ENCODE measurements at regions not wholly inside any gene's neighbourhood (a gene's known extent, or its start where the extent isn't known, plus 50 kb on each side); places are given as distances from the start of the nearest gene placed in this dataset.

GRCh38 chr2:146503366-146503765, 1341.5 kb upstream of the ACVR2A start:
- no peak for DNase-seq (ENCODE audit: low spot score)

- DNase-seq (ENCODE audit: low spot score) = no peak
Measured at GRCh38 chr2:146496248-146496647, 1348.6 kb upstream of the ACVR2A start.

- DNase-seq (ENCODE audit: low spot score) = no peak
Measured at GRCh38 chr2:146489386-146489785, 1355.4 kb upstream of the ACVR2A start.

- no peak for DNase-seq (ENCODE audit: low spot score)
Measured at GRCh38 chr2:146481629-146482028, 1363.2 kb upstream of the ACVR2A start.

- DNase-seq (ENCODE audit: low spot score) = no peak
Measured at GRCh38 chr2:146477383-146477782, 1367.4 kb upstream of the ACVR2A start.

- no peak for DNase-seq (ENCODE audit: low spot score)
Measured at GRCh38 chr2:146468578-146468977, 1376.3 kb upstream of the ACVR2A start.

- no peak for DNase-seq (ENCODE audit: low spot score)
Measured at GRCh38 chr2:146467425-146467824, 1377.4 kb upstream of the ACVR2A start.

- DNase-seq (ENCODE audit: low spot score) = no peak
Measured at GRCh38 chr2:146465460-146465859, 1379.4 kb upstream of the ACVR2A start.

GRCh38 chr2:146461068-146461467, 1383.8 kb upstream of the ACVR2A start:
- no peak for DNase-seq (ENCODE audit: low spot score)

GRCh38 chr2:146458585-146458984, 1386.2 kb upstream of the ACVR2A start:
- DNase-seq (ENCODE audit: low spot score) = no peak

GRCh38 chr2:146457221-146457620, 1387.6 kb upstream of the ACVR2A start:
- no peak for DNase-seq (ENCODE audit: low spot score)

GRCh38 chr2:146455325-146455724, 1389.5 kb upstream of the ACVR2A start:
- no peak for DNase-seq (ENCODE audit: low spot score)

GRCh38 chr2:146451972-146452371, 1392.9 kb upstream of the ACVR2A start:
- DNase-seq (ENCODE audit: low spot score) = no peak

- no peak for DNase-seq (ENCODE audit: low spot score)
Measured at GRCh38 chr2:146450131-146450530, 1394.7 kb upstream of the ACVR2A start.

- DNase-seq (ENCODE audit: low spot score) = no peak
Measured at GRCh38 chr2:146444987-146445386, 1399.8 kb upstream of the ACVR2A start.

- no peak for DNase-seq (ENCODE audit: low spot score)
Measured at GRCh38 chr2:146444085-146444484, 1400.7 kb upstream of the ACVR2A start.

- no peak for DNase-seq (ENCODE audit: low spot score)
Measured at GRCh38 chr2:146438246-146438645, 1406.6 kb upstream of the ACVR2A start.

- DNase-seq (ENCODE audit: low spot score) = no peak
Measured at GRCh38 chr2:146437712-146438111, 1407.1 kb upstream of the ACVR2A start.

GRCh38 chr2:146433116-146433875, 1411.5 kb upstream of the ACVR2A start:
- DNase-seq (ENCODE audit: low spot score) = no peak

- DNase-seq (ENCODE audit: low spot score) = no peak
Measured at GRCh38 chr2:146429366-146429765, 1415.5 kb upstream of the ACVR2A start.

- no peak for DNase-seq (ENCODE audit: low spot score)
Measured at GRCh38 chr2:146417942-146418341, 1426.9 kb upstream of the ACVR2A start.

- DNase-seq (ENCODE audit: low spot score) = no peak
Measured at GRCh38 chr2:146415291-146415690, 1429.5 kb upstream of the ACVR2A start.

GRCh38 chr2:146414456-146414855, 1430.4 kb upstream of the ACVR2A start:
- DNase-seq (ENCODE audit: low spot score) = no peak

- DNase-seq (ENCODE audit: low spot score) = no peak
Measured at GRCh38 chr2:146413086-146413610, 1431.7 kb upstream of the ACVR2A start.

Measured in iPS-NIHi11 (cell line).